K562 (cell line): ENCODE measurements at regions not wholly inside any gene's neighbourhood (a gene's known extent, or its start where the extent isn't known, plus 50 kb on each side); places are given as distances from the start of the nearest gene placed in this dataset.

Experiments used
- ATAC-seq: fragments of 200-7000 bp; cut with Tn5 transposase; 3 replicates; pipeline ENCODE4 v1.9.1; 2020; ENCODE audit warnings: moderate library complexity
- BruUV-seq: library from RNA; stranded (reverse); fragments of 400-500 nt; replicated peaks from 2 replicates; lab custom pipeline; 2021; lab: Mats Ljungman, UMichigan
- CTCF ChIA-PET: fragments of 300-600 bp; formaldehyde crosslinking; extraction: SDS; loops from one replicate; lab custom pipeline; 2021; ENCODE audit warnings: low intra/inter-chr PET ratio; lab: Yijun Ruan, JAX
- POLR2A ChIA-PET: fragments of 300-600, 350-650 bp; sonication (Branson Sonifier 250); formaldehyde crosslinking; extraction: SDS; loops from one replicate; lab custom pipeline; 2021; ENCODE audit warnings: antibody characterized with exemption, inconsistent platforms; lab: Yijun Ruan, JAX
- DNase-seq, 4 experiments: peaks; one replicate each; pipeline versions ENCODE4 v3.0.0 to v3.0.0-alpha.2; 2011 to 2018; ENCODE audit warnings: low spot score in 3 of 4, mixed read lengths in 3 of 4; ENCODE audit errors: extremely low read depth in 1 of 4
- FAIRE-seq: peaks from 2 replicates; lab custom pipeline; 2011; peaks lifted over from hg19 to GRCh38; lab: Jason Lieb, UNC
- H2AFZ ChIP-seq: 2 replicates; pipeline ENCODE4 v1.6.0; 2011; ENCODE audit warnings: low read depth, low read length, control low read depth, inconsistent platforms
- H3K27ac ChIP-seq: fragments of 200-600 bp; 3 replicates; pipeline ENCODE4 v1.8.0; 2011; ENCODE audit warnings: low read depth, mild to moderate bottlenecking, control low read depth, inconsistent platforms, low read length, moderate library complexity, mixed read lengths; ENCODE audit errors: extremely low read depth
- H3K27me3 ChIP-seq, 2 experiments: fragments of 300-600 bp in 1 of 2; 2 replicates in 1 of 2; 3 replicates in 1 of 2; pipeline versions ENCODE4 v1.6.0 to v1.8.0; 2011; ENCODE audit warnings: inconsistent platforms in 2 of 2, low read length in 2 of 2, mild to moderate bottlenecking in 1 of 2, mixed read lengths in 1 of 2, moderate library complexity in 1 of 2; ENCODE audit not compliant: control insufficient read depth in 2 of 2, insufficient read depth in 2 of 2
- H3K36me3 ChIP-seq: fragments of 300-600 bp; 3 replicates; pipeline ENCODE4 v1.8.0; 2011; ENCODE audit warnings: mild to moderate bottlenecking, low read length, inconsistent platforms; ENCODE audit not compliant: control insufficient read depth, insufficient read depth
- H3K4me1 ChIP-seq, 2 experiments: fragments of 200-600 bp in 1 of 2; replicated peaks in 1 of 2; 2 replicates in 1 of 2; 3 replicates in 1 of 2; pipeline versions ENCODE4 v1.5.1 to v1.8.0; 2011; ENCODE audit warnings: inconsistent platforms in 2 of 2, low read length in 2 of 2, mild to moderate bottlenecking in 1 of 2, mixed read lengths in 1 of 2, moderate library complexity in 1 of 2; ENCODE audit not compliant: control insufficient read depth in 2 of 2, insufficient read depth in 2 of 2
- H3K4me2 ChIP-seq: 2 replicates; pipeline ENCODE4 v1.6.1; 2011; ENCODE audit warnings: low read length, control low read depth, inconsistent platforms, mixed read lengths; ENCODE audit not compliant: insufficient read depth
- H3K4me3 ChIP-seq: fragments of 200-600 bp; sonication (generic), shearing (Covaris generic); 2 replicates; pipeline ENCODE4 v1.5.1; 2016; ENCODE audit warnings: control low read depth, inconsistent platforms
- H3K79me2 ChIP-seq: fragments of 200-600 bp; 3 replicates; pipeline ENCODE4 v1.8.0; 2011; ENCODE audit warnings: low read length, inconsistent platforms; ENCODE audit not compliant: control insufficient read depth, insufficient read depth
- H3K9ac ChIP-seq, 2 experiments: 2 replicates each; pipeline versions ENCODE4 v1.6.0 to v1.6.1; 2011; ENCODE audit warnings: low read depth in 2 of 2, low read length in 2 of 2, control low read depth in 1 of 2, inconsistent platforms in 1 of 2, mild to moderate bottlenecking in 1 of 2, mixed read lengths in 1 of 2; ENCODE audit not compliant: insufficient read depth in 1 of 2
- H3K9me1 ChIP-seq: one replicate; pipeline ENCODE4 v1.6.0; 2011; ENCODE audit warnings: inconsistent platforms, mild to moderate bottlenecking, low read length, moderate library complexity; ENCODE audit not compliant: control insufficient read depth, insufficient read depth
- H3K9me3 ChIP-seq: replicated peaks from 2 replicates; pipeline ENCODE4 v1.5.1; 2011; ENCODE audit warnings: low read depth, low read length, inconsistent platforms; ENCODE audit not compliant: control insufficient read depth, insufficient read depth
- H4K20me1 ChIP-seq: replicated peaks from 2 replicates; pipeline ENCODE4 v1.6.1; 2011; ENCODE audit warnings: low read length, inconsistent platforms, mixed read lengths; ENCODE audit not compliant: control insufficient read depth, insufficient read depth
- ELK3 ChIP-seq: fragments of 450-650 bp; formaldehyde crosslinking; IDR thresholded peaks from 2 replicates; pipeline ENCODE4 v1.4.0; 2020; ENCODE audit warnings: mild to moderate bottlenecking
- GABPA ChIP-seq: fragments of 200-800 bp; sonication (Bioruptor generic); conservative IDR thresholded peaks from 2 replicates; pipeline ENCODE4 v1.6.1; 2016; ENCODE audit warnings: low read depth, missing genetic modification characterization, missing compliant biosample characterization
- HNRNPL ChIP-seq: fragments of 200-400 bp; formaldehyde crosslinking; IDR thresholded peaks from 2 replicates; pipeline ENCODE4 v1.6.1; 2017; ENCODE audit warnings: low read depth, mild to moderate bottlenecking, low read length
- KAT8 ChIP-seq: fragments of 450-650 bp; IDR thresholded peaks from 2 replicates; pipeline ENCODE4 v1.6.1; 2016; ENCODE audit warnings: low read depth, mild to moderate bottlenecking
- MYBL2 ChIP-seq, 2 experiments: fragments of 450-650 bp in 1 of 2; sonication (generic) in 1 of 2; formaldehyde crosslinking in 1 of 2; IDR thresholded peaks; 2 replicates each; pipeline versions ENCODE4 v1.6.1 to v1.8.1; 2017 to 2022; ENCODE audit warnings: borderline replicate concordance in 1 of 2, inconsistent platforms in 1 of 2, low read depth in 1 of 2, mild to moderate bottlenecking in 1 of 2, missing genetic modification reagents in 1 of 2, moderate library complexity in 1 of 2
- NFATC3 ChIP-seq: fragments of 450-650 bp; IDR thresholded peaks from 2 replicates; pipeline ENCODE4 v1.6.1; 2017; ENCODE audit warnings: mild to moderate bottlenecking
- PHF20 ChIP-seq: fragments of 450-650 bp; IDR thresholded peaks from 2 replicates; pipeline ENCODE4 v1.6.1; 2018; ENCODE audit not compliant: partially characterized antibody
- POLR3A ChIP-seq: IDR thresholded peaks from 2 replicates; pipeline ENCODE4 v1.6.1; 2011; ENCODE audit warnings: borderline replicate concordance, mild to moderate bottlenecking, moderate library complexity; ENCODE audit not compliant: insufficient read length, insufficient read depth; ENCODE audit errors: extremely low read depth
- RAD21 ChIP-seq, 2 experiments: fragments of 250-450 bp in 1 of 2; fragments of 450-650 bp in 1 of 2; sonication (Bioruptor Pico) in 1 of 2; formaldehyde crosslinking in 1 of 2; IDR thresholded peaks in 1 of 2; conservative IDR thresholded peaks in 1 of 2; 2 replicates each; pipeline versions ENCODE4 v1.4.0 to v1.8.0; 2020 to 2022; ENCODE audit warnings: mild to moderate bottlenecking in 2 of 2, moderate library complexity in 1 of 2
- TAF9B ChIP-seq: fragments of 450-650 bp; IDR thresholded peaks from 2 replicates; pipeline ENCODE4 v1.6.1; 2018; ENCODE audit warnings: mild to moderate bottlenecking; ENCODE audit not compliant: partially characterized antibody
- ZNF224 ChIP-seq: sonication (generic); formaldehyde crosslinking; IDR thresholded peaks from 2 replicates; pipeline ENCODE4 v1.8.0; 2022; ENCODE audit warnings: mild to moderate bottlenecking, missing genetic modification reagents
- ZNF445 ChIP-seq: fragments of 250-450 bp; sonication (Bioruptor Pico); IDR thresholded peaks from 2 replicates; pipeline ENCODE4 v1.4.0; 2020; ENCODE audit warnings: low read depth, mild to moderate bottlenecking, moderate library complexity
- ZNF507 ChIP-seq: conservative IDR thresholded peaks from 2 replicates; pipeline ENCODE4 v1.6.1; 2017; ENCODE audit warnings: missing genetic modification characterization, missing compliant biosample characterization
- ZNF644 ChIP-seq: fragments of 200-800 bp; sonication (Bioruptor generic); IDR thresholded peaks from 2 replicates; pipeline ENCODE4 v1.6.1; 2016; ENCODE audit warnings: low read depth, missing genetic modification characterization, missing compliant biosample characterization
- ZNF655 ChIP-seq: fragments of 250-450 bp; sonication (Bioruptor Pico); IDR thresholded peaks from 2 replicates; pipeline ENCODE4 v1.5.0; 2021
- ZNF740 ChIP-seq, 3 experiments: fragments of 200-800 bp in 1 of 3; sonication (Bioruptor generic) in 1 of 3; sonication (generic) in 1 of 3; formaldehyde crosslinking in 1 of 3; IDR thresholded peaks; 2 replicates each; pipeline versions ENCODE4 v1.6.1 to v1.8.0; 2016 to 2022; ENCODE audit warnings: mild to moderate bottlenecking in 2 of 3, missing compliant biosample characterization in 2 of 3, missing genetic modification characterization in 2 of 3, missing genetic modification reagents in 1 of 3
- whole genome bisulfite sequencing: fragments of 100-300 bp; shearing (Covaris generic); methylation state at CpG from one replicate; pipeline ENCODE4 v1.1.6; 2016; ENCODE audit warnings: low coverage, mixed read lengths; ENCODE audit not compliant: insufficient coverage; ENCODE audit errors: missing lambda C conversion rate; 5-methylcytosine and 5-hydroxymethylcytosine counted together
- in situ Hi-C: fragments of 300-500 bp; cut with MboI; formaldehyde crosslinking; loops from 4 replicates; pipeline ENCODE4 v1.15.0; 2018; ENCODE audit warnings: inconsistent platforms, mixed read lengths
- intact Hi-C: fragments of 100-400 bp; cut with micrococcal nuclease; formaldehyde crosslinking; loops from 2 replicates; pipeline ENCODE4 v1.14.2; 2022

GRCh38 chr7:17060051-17060450 lies 178.3 kb upstream of the AGR3 start (continued):
- no peak for TF ChIP-seq PHF20
- no peak for TF ChIP-seq NFATC3
- TF ChIP-seq POLR3A, result no peak
- TF ChIP-seq HNRNPL, result no peak

- intact Hi-C loops, result no loop called here
- no peak for FAIRE-seq
- Histone ChIP-seq H2AFZ (no peak overlapping the region), H3K27me3 (no peaks in the 10 kb centered on the region), H3K79me2 (no peaks in the 10 kb centered on the region), H3K9ac (no peak overlapping the region), H4K20me1 (no peaks in the 10 kb centered on the region), H3K4me2 (no peak overlapping the region), H3K4me1 (no peaks in the 10 kb centered on the region), H3K9me3 (no peaks in the 10 kb centered on the region), H3K27ac (no peak overlapping the region), H3K4me3 (no peak overlapping the region), H3K9me1 (no peaks in the 10 kb centered on the region), H3K36me3 (no peaks in the 10 kb centered on the region)
- ATAC-seq, result no peak
- ChIA-PET POLR2A (interaction anchor here (0.5 kb wide), 1 partner anchor 201 kb away, joined by 3 read pairs; no protein-coding TSS in a partner anchor), CTCF (no interaction called here)
- WGBS, result 17% methylated on average over 2 of the region's 2 CpGs
- DNase-seq, result no peak
- BruUV-seq, result no TSS peak
- in situ Hi-C loops, result no loop called here
- TF ChIP-seq RAD21 (CRISPR knock-in tag; conservative IDR thresholded peaks at IDR 0.05 in 1 of 2, IDR thresholded peaks at IDR 0.05 in 1 of 2), result no peak
- no peak for TF ChIP-seq ZNF224 (CRISPR knock-in tag)
- no peak for TF ChIP-seq GABPA (tag)
- TF ChIP-seq KAT8, result no peak
- TF ChIP-seq ZNF644 (tag), result no peak
- no peak for TF ChIP-seq MYBL2 (IDR thresholded peaks at IDR 0.05; ENCODE audit: low read depth)
- TF ChIP-seq MYBL2 (CRISPR knock-in tag; IDR thresholded peaks at IDR 0.05; ENCODE audit: borderline replicate concordance), result no peak
- no peak for TF ChIP-seq ZNF507 (tag)
- TF ChIP-seq ZNF445 (CRISPR knock-in tag), result no peak
- TF ChIP-seq TAF9B, result no peak
- TF ChIP-seq ELK3 (CRISPR knock-in tag), result no peak
- TF ChIP-seq ZNF655 (CRISPR knock-in tag), result no peak
- TF ChIP-seq ZNF740 (CRISPR knock-in tag; IDR thresholded peaks at IDR 0.05), result no peak
- TF ChIP-seq ZNF740 (tag; IDR thresholded peaks at IDR 0.05), result no peak
Measured at GRCh38 chr7:17061443-17061842, 179.7 kb upstream of the AGR3 start.
